HCT116 (cell line): ENCODE measurements at regions not wholly inside any gene's neighbourhood (a gene's known extent, or its start where the extent isn't known, plus 50 kb on each side); places are given as distances from the start of the nearest gene placed in this dataset.

Experiments used
- ATAC-seq: fragments of 200-7000 bp; cut with Tn5 transposase; 2 replicates; pipeline ENCODE4 v1.9.1; 2020; ENCODE audit warnings: mild to moderate bottlenecking, moderate library complexity
- BruUV-seq: library from RNA; stranded (reverse); fragments of 400-500 nt; replicated peaks from 2 replicates; lab custom pipeline; 2021; lab: Mats Ljungman, UMichigan
- CTCF ChIA-PET: fragments of 300-600 bp; sonication (Branson Sonifier 250); formaldehyde crosslinking; loops from one replicate; lab custom pipeline; 2021; ENCODE audit warnings: antibody characterized with exemption; lab: Charles Lee
- POLR2A ChIA-PET: fragments of 300-600, 350-600 bp; sonication (Branson Sonifier 250); formaldehyde crosslinking; loops from one replicate; lab custom pipeline; 2021; ENCODE audit warnings: antibody characterized with exemption; lab: Charles Lee
- RAD21 ChIA-PET, 2 experiments: fragments of 300-600 bp; sonication (Branson Sonifier 250); formaldehyde crosslinking; loops; one replicate each; lab custom pipeline; 2023; ENCODE audit warnings: low total read pairs in 2 of 2; ENCODE audit not compliant: uncharacterized antibody in 2 of 2, unreplicated experiment in 2 of 2, low non-redundant PET in 1 of 2; lab: Charles Lee
- DNase-seq: peaks from one replicate; pipeline ENCODE4 v3.0.0-alpha.2; 2010; ENCODE audit warnings: low read depth, low spot score
- H2AFZ ChIP-seq: fragments of 200-600 bp; shearing (Covaris generic), sonication (generic); 2 replicates; pipeline ENCODE4 v1.6.1; 2017; ENCODE audit warnings: low read depth, mixed run types, mixed read lengths, antibody characterized with exemption, low read length; ENCODE audit not compliant: poor library complexity, severe bottlenecking
- H3K27ac ChIP-seq: 2 replicates; pipeline ENCODE4 v1.5.1; 2012; ENCODE audit warnings: low read depth, low read length
- H3K27me3 ChIP-seq: fragments of 200-600 bp; sonication (generic); 2 replicates; pipeline ENCODE4 v1.6.1; 2016; ENCODE audit warnings: mixed run types, low read length, mixed read lengths; ENCODE audit not compliant: insufficient read depth
- H3K36me3 ChIP-seq, 2 experiments: fragments of 200-500 bp in 1 of 2; fragments of 200-600 bp in 1 of 2; sonication (Bioruptor generic) in 1 of 2; sonication (generic) in 1 of 2; 2 replicates each; pipeline versions ENCODE4 v1.5.1 to v1.6.1; 2014 to 2016; ENCODE audit warnings: low read length in 2 of 2, inconsistent platforms in 1 of 2, mixed read lengths in 1 of 2, mixed run types in 1 of 2; ENCODE audit not compliant: insufficient read depth in 2 of 2, control insufficient read depth in 1 of 2
- H3K4me1 ChIP-seq, 2 experiments: fragments of 200-600 bp in 1 of 2; sonication (generic) in 1 of 2; 2 replicates each; pipeline versions ENCODE4 v1.5.1 to v1.6.1; 2012 to 2017; ENCODE audit warnings: low read length in 2 of 2, inconsistent platforms in 1 of 2, mild to moderate bottlenecking in 1 of 2, mixed read lengths in 1 of 2, mixed run types in 1 of 2, moderate library complexity in 1 of 2; ENCODE audit not compliant: insufficient read depth in 2 of 2, control insufficient read depth in 1 of 2
- H3K4me2 ChIP-seq: fragments of 200-600 bp; sonication (generic); 2 replicates; pipeline ENCODE4 v1.6.1; 2017; ENCODE audit warnings: mixed run types, low read length, mixed read lengths
- H3K4me3 ChIP-seq, 2 experiments: fragments of 200-600 bp in 1 of 2; sonication (generic) in 1 of 2; replicated peaks in 1 of 2; 2 replicates each; pipeline ENCODE4 v1.5.1; 2011 to 2016; ENCODE audit warnings: low read length in 2 of 2, control low read depth in 1 of 2, low read depth in 1 of 2, mild to moderate bottlenecking in 1 of 2, mixed read lengths in 1 of 2, mixed run types in 1 of 2
- H3K79me2 ChIP-seq: fragments of 200-600 bp; sonication (generic); 2 replicates; pipeline ENCODE4 v1.6.1; 2017; ENCODE audit warnings: mild to moderate bottlenecking, mixed run types, low read length, moderate library complexity, mixed read lengths; ENCODE audit not compliant: insufficient read depth
- H3K9ac ChIP-seq: fragments of 200-600 bp; sonication (generic); 2 replicates; pipeline ENCODE4 v1.6.1; 2016; ENCODE audit warnings: low read length, mixed read lengths
- H3K9me2 ChIP-seq: fragments of 200-600 bp; sonication (generic), shearing (Covaris generic); 2 replicates; pipeline ENCODE4 v1.6.1; 2017; ENCODE audit warnings: mixed run types, mild to moderate bottlenecking, moderate library complexity; ENCODE audit not compliant: insufficient read depth
- H3K9me3 ChIP-seq, 2 experiments: fragments of 200-500 bp in 1 of 2; fragments of 200-600 bp in 1 of 2; sonication (Bioruptor generic) in 1 of 2; sonication (generic) in 1 of 2; 2 replicates each; pipeline ENCODE4 v1.6.1; 2014 to 2017; ENCODE audit warnings: low read length in 2 of 2, mixed read lengths in 2 of 2, inconsistent platforms in 1 of 2, low read depth in 1 of 2, mild to moderate bottlenecking in 1 of 2, mixed run types in 1 of 2, moderate library complexity in 1 of 2; ENCODE audit not compliant: control insufficient read depth in 1 of 2, insufficient read depth in 1 of 2
- H4K20me1 ChIP-seq: fragments of 200-600 bp; sonication (generic), shearing (Covaris generic); 2 replicates; pipeline ENCODE4 v1.6.1; 2017; ENCODE audit warnings: mixed run types, mild to moderate bottlenecking, moderate library complexity; ENCODE audit not compliant: insufficient read depth
- ATF3 ChIP-seq: IDR thresholded peaks from 2 replicates; pipeline ENCODE4 v1.6.1; 2012
- CBX3 ChIP-seq: IDR thresholded peaks from 2 replicates; pipeline ENCODE4 v1.6.1; 2012; ENCODE audit warnings: low read depth
- EZH2 ChIP-seq: fragments of 200-600 bp; sonication (generic); IDR thresholded peaks from 2 replicates; pipeline ENCODE4 v1.6.1; 2017; ENCODE audit warnings: antibody characterized with exemption, mixed run types
- EZH2phosphoT487 ChIP-seq: fragments of 200-600 bp; IDR thresholded peaks from 2 replicates; pipeline ENCODE4 v1.6.1; 2018; ENCODE audit warnings: antibody characterized with exemption, borderline replicate concordance
- POLR2A ChIP-seq: IDR thresholded peaks from 2 replicates; pipeline ENCODE4 v1.7.0; 2011; ENCODE audit warnings: borderline replicate concordance; ENCODE audit not compliant: insufficient read depth, insufficient read length; ENCODE audit errors: extremely low read depth
- POLR2AphosphoS5 ChIP-seq: IDR thresholded peaks from 2 replicates; pipeline ENCODE4 v1.6.1; 2011; ENCODE audit warnings: mild to moderate bottlenecking, low read depth, low read length, moderate library complexity
- SP1 ChIP-seq: IDR thresholded peaks from 2 replicates; pipeline ENCODE4 v1.6.1; 2012; ENCODE audit warnings: low read depth
- SRF ChIP-seq: IDR thresholded peaks from 2 replicates; pipeline ENCODE4 v1.6.1; 2012; ENCODE audit warnings: low read depth
- TCF7L2 ChIP-seq: IDR thresholded peaks from 2 replicates; pipeline ENCODE4 v1.7.0; 2011; ENCODE audit warnings: borderline replicate concordance, inconsistent platforms; ENCODE audit not compliant: insufficient read depth, insufficient read length; ENCODE audit errors: extremely low read depth
- YY1 ChIP-seq: IDR thresholded peaks from 2 replicates; pipeline ENCODE4 v1.6.1; 2011; ENCODE audit warnings: low read length, low read depth, moderate library complexity, mild to moderate bottlenecking; ENCODE audit not compliant: insufficient replicate concordance; ENCODE audit errors: extremely low read depth
- ZBTB33 ChIP-seq: IDR thresholded peaks from 2 replicates; pipeline ENCODE4 v1.6.1; 2011; ENCODE audit warnings: mild to moderate bottlenecking, low read length, moderate library complexity; ENCODE audit not compliant: insufficient replicate concordance; ENCODE audit errors: extremely low read depth
- ZNF274 ChIP-seq: fragments of 200-500 bp; sonication (Bioruptor generic); IDR thresholded peaks from 2 replicates; pipeline ENCODE4 v1.6.1; 2014; ENCODE audit warnings: mild to moderate bottlenecking, low read depth, low read length, inconsistent platforms
- intact Hi-C: fragments of 100-400 bp; cut with micrococcal nuclease; formaldehyde crosslinking; loops from 2 replicates; pipeline ENCODE4 v1.10.0; 2022
- TF ChIP-seq, protein P1 (sequence below): IDR thresholded peaks from 2 replicates; pipeline ENCODE4 v1.6.1; 2012; ENCODE audit warnings: low read depth
- TF ChIP-seq, protein P2 (sequence below), 3 experiments: fragments of 200-600 bp in 1 of 3; sonication (generic) in 1 of 3; IDR thresholded peaks in 2 of 3; conservative IDR thresholded peaks in 1 of 3; 2 replicates each; pipeline ENCODE4 v1.5.1; 2012 to 2017; ENCODE audit warnings: low read depth in 2 of 3, low read length in 2 of 3, antibody characterized with exemption in 1 of 3, borderline replicate concordance in 1 of 3, control low read depth in 1 of 3, mild to moderate bottlenecking in 1 of 3, mixed read lengths in 1 of 3, mixed run types in 1 of 3, moderate library complexity in 1 of 3; ENCODE audit not compliant: insufficient read depth in 1 of 3

- TF ChIP-seq ZNF274 (no peak), ATF3 (no peak), CBX3 (no peak)
- TF ChIP-seq, all 23 proteins: peak for 0
These were observed 120.1 kb upstream of the THBS1 start (continued) for GRCh38 chr15:39460748-39461147.

DNA sequence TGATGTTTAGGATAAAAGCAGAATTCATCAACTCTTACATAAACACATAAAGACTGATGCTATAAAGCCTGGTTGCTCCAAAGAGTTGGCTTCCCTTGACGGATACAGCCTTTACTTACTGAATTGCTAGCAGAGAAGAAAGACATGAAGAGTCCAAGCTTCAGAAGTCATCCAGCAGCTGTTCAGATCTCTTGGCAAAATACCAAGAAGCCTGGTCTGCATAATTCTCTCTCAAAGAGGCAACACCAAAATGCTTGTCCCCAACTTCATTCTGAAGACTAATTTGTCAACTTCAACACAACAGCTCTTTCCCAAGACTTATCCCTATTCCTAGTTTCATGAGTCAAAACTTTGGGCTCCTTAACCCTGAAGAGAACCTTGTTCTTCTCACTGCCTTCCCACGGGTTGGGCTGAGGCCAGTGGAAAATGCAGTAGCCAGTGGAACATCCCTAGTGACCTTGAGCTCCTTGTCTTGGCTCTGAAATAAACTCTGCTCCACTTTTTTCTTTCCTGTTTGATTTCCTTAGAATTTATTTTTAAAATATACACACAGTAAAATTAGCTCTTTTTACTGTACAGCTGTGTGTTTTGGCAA lies 119.2 kb upstream of the THBS1 start:
- H2AFZ ChIP-seq = no peak overlapping the region
- DNase-seq = no peak
- H3K4me2 ChIP-seq = no peak overlapping the region
- no peak overlapping the region for H3K4me3 ChIP-seq
- no peaks in the 10 kb centered on the region for H3K36me3 ChIP-seq
- H3K9me2 ChIP-seq = no peaks in the 10 kb centered on the region
- no peak overlapping the region for H3K9ac ChIP-seq
- intact Hi-C loops = no loop called here
- ChIA-PET CTCF (no interaction called here), RAD21 (no interaction called here), POLR2A (no interaction called here)
- H4K20me1 ChIP-seq = no peaks in the 10 kb centered on the region
- no peaks in the 10 kb centered on the region for H3K4me1 ChIP-seq
- H3K27me3 ChIP-seq = no peaks in the 10 kb centered on the region
- TF ChIP-seq, protein P1, sequence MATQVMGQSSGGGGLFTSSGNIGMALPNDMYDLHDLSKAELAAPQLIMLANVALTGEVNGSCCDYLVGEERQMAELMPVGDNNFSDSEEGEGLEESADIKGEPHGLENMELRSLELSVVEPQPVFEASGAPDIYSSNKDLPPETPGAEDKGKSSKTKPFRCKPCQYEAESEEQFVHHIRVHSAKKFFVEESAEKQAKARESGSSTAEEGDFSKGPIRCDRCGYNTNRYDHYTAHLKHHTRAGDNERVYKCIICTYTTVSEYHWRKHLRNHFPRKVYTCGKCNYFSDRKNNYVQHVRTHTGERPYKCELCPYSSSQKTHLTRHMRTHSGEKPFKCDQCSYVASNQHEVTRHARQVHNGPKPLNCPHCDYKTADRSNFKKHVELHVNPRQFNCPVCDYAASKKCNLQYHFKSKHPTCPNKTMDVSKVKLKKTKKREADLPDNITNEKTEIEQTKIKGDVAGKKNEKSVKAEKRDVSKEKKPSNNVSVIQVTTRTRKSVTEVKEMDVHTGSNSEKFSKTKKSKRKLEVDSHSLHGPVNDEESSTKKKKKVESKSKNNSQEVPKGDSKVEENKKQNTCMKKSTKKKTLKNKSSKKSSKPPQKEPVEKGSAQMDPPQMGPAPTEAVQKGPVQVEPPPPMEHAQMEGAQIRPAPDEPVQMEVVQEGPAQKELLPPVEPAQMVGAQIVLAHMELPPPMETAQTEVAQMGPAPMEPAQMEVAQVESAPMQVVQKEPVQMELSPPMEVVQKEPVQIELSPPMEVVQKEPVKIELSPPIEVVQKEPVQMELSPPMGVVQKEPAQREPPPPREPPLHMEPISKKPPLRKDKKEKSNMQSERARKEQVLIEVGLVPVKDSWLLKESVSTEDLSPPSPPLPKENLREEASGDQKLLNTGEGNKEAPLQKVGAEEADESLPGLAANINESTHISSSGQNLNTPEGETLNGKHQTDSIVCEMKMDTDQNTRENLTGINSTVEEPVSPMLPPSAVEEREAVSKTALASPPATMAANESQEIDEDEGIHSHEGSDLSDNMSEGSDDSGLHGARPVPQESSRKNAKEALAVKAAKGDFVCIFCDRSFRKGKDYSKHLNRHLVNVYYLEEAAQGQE = no peak
- TF ChIP-seq ATF3 (no peak), ZNF274 (no peak), POLR2A (no peak), EZH2 (no peak), ZBTB33 (no peak), CBX3 (no peak), YY1 (no peak), POLR2AphosphoS5 (no peak), SP1 (no peak), TCF7L2 (no peak), EZH2phosphoT487 (no peak), SRF (no peak)
- TF ChIP-seq, protein P2, sequence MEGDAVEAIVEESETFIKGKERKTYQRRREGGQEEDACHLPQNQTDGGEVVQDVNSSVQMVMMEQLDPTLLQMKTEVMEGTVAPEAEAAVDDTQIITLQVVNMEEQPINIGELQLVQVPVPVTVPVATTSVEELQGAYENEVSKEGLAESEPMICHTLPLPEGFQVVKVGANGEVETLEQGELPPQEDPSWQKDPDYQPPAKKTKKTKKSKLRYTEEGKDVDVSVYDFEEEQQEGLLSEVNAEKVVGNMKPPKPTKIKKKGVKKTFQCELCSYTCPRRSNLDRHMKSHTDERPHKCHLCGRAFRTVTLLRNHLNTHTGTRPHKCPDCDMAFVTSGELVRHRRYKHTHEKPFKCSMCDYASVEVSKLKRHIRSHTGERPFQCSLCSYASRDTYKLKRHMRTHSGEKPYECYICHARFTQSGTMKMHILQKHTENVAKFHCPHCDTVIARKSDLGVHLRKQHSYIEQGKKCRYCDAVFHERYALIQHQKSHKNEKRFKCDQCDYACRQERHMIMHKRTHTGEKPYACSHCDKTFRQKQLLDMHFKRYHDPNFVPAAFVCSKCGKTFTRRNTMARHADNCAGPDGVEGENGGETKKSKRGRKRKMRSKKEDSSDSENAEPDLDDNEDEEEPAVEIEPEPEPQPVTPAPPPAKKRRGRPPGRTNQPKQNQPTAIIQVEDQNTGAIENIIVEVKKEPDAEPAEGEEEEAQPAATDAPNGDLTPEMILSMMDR (IDR thresholded peaks at IDR 0.05 in 2 of 3, conservative IDR thresholded peaks at IDR 0.05 in 1 of 3; ENCODE audit: borderline replicate concordance in 1 of 3, insufficient read depth in 1 of 3, low read depth in 2 of 3, low read length in 2 of 3) = no peak
- no peaks in the 10 kb centered on the region for H3K79me2 ChIP-seq
- ATAC-seq = no peak
- H3K27ac ChIP-seq = no peak overlapping the region
- no TSS peak for BruUV-seq
- no peaks in the 10 kb centered on the region for H3K9me3 ChIP-seq
